Activated T-cell treated with anti-CD3 and anti-CD28 coated beads for 48 hours (primary cell): ENCODE measurements at regions not wholly inside any gene's neighbourhood (a gene's known extent, or its start where the extent isn't known, plus 50 kb on each side); places are given as distances from the start of the nearest gene placed in this dataset.
"Not testable (repeated sequence)": the region's sequence is repeated elsewhere in the genome, so short reads cannot be mapped to it uniquely, and the experiment has no call there.

Experiments used
- DNase-seq: peaks from one replicate; pipeline ENCODE4 v3.0.0-alpha.2; 2020; ENCODE audit warnings: low read depth

DNA sequence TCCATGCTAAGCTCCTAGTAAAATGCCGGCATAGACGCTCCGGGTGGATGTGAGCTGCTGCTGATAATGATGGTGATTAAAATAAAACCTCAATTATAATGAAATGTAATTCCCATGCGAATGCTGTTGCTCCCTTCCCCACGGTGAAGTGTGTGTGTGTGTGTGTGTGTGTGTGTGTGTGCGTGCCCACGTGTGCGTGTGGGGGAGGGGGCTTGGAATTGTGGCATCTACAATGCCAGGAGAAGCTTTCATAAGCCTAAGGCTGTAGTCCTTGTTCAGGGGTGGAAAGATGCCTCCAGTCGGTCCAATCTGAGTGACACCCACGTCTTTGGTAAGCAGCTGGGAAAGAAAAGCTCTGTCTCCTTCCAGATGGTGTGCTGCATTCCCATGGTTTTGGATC lies 137.9 kb downstream of the CDH26 start:
- DNase-seq, result no peak

DNA sequence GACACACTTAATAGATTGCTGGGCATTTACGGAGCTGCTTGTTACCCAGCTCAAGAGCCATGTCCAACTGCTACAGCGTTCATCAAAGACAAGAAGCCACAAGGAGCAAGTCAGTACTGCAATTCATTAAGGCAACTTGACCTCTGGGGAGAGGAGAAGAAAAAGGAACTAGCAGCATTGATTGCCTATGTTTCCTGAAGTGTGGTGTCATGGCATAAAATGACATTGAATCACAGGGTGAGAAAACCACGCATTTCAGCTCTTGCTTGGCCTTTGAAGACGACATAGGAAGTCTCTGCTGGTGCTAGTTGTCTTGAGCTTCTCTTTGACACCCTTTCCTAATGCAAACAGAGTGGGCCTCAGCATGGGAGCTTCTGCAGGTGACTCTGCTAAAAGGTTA lies 139.1 kb downstream of the CDH26 start:
- no peak for DNase-seq

GRCh38 chr20:60100780-60101179 lies 142.6 kb downstream of the CDH26 start:
- no peak for DNase-seq

DNA sequence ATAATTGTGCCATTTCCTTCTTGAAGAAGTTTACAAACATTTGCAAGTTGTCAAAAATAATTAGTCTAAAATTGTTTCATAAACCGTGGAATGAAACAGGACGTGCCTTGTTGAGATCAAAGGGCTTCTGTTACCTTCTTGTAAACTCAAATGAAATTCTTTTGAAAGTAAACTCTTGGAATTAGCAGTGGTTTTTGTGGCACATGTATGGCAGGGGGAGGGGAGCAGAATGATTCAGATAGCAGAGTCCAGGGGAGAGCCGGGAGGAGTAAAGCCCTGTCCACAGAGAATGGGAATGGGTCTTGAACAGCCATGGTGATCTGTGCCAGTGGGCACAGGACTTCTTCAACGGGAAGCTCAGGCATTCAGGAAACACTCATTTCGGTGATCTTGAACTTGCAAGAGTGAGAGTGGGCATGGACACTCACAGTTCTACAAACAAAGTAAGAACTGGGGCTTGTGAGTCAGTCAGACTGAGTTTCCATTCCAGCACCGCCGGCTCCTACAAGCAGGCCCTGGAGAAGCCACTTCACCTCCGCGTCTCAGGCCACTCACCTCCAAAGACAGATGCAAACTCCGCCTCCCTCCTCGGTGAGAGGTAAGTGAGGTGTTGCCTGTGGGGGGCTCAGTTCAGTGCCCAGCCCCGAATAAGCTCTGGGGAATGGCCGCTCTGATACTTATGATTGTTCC lies 143.1 kb downstream of the CDH26 start:
- DNase-seq, result no peak

GRCh38 chr20:60101891-60102281 lies 143.7 kb downstream of the CDH26 start:
- DNase-seq, result no peak

GRCh38 chr20:60102665-60103210 lies 144.5 kb downstream of the CDH26 start:
- DNase-seq, result no peak

GRCh38 chr20:60104993-60105803 lies 147.0 kb downstream of the CDH26 start:
- DNase-seq, result no peak

GRCh38 chr20:60106186-60106585 lies 148.0 kb downstream of the CDH26 start:
- DNase-seq, result not testable (repeated sequence)

GRCh38 chr20:60107621-60108390 lies 149.6 kb downstream of the CDH26 start:
- DNase-seq, result no peak

- no peak for DNase-seq
These were observed 150.2 kb downstream of the CDH26 start for GRCh38 chr20:60108397-60108796.

DNA sequence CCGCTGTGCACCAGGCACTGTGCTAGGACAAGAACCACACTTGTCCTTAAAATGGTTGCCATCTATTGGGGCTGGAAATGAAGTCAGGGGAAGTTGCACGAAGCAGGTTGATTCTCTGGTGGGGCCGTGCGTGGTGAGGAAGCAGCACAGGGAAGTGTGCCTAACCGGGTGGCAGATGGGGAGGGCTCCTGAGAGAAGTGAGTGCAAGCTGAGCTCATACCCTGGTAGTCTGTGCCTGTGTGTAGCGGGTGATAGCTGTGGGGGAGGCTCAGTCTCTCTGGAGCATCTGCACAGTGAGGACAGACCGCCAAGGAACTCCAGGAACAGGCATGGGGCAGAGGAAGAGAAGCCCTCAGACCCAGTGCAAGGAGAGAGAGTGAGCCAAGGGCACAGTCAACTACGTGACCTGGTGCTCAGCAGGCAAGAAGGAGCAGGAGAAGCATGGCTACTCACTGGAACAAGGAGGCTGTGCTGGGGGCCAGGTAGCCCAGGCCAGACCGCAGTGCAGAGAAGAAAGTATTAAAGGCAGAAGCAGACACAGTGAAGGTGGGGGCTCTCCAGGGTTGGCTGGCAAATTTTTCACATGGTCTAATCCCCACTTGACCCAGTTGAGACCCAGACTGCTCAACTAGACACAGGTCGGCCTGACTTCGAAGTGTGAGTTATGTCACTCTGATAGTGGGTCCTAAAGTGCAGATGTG lies 155.0 kb downstream of the CDH26 start:
- no peak for DNase-seq

DNA sequence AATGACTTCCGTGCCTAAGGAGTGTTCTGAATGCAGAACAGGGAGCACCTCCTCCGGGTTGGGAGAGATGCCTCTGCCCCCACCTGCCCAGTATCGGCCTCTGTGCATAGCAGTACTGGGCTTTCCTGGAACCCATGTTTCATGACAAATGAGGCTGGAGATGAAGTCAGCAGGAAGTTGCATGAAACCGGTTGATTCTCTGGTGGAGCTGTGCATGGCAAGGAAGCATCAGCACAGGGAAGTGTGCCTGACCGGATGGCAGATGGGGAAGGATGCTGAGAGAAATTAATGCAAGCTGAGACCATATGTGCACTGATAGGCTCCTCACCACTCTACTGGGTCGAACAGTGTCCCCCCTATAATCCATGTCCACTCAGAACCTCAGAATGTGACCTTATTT lies 155.5 kb downstream of the CDH26 start:
- DNase-seq, result no peak

- no peak for DNase-seq
These were observed 157.2 kb downstream of the CDH26 start for GRCh38 chr20:60115451-60115850.

GRCh38 chr20:60116128-60116909 lies 158.1 kb downstream of the CDH26 start:
- no peak for DNase-seq

GRCh38 chr20:60117065-60117464 lies 158.8 kb downstream of the CDH26 start:
- no peak for DNase-seq

GRCh38 chr20:60121903-60122302 lies 163.7 kb downstream of the CDH26 start:
- no peak for DNase-seq

DNA sequence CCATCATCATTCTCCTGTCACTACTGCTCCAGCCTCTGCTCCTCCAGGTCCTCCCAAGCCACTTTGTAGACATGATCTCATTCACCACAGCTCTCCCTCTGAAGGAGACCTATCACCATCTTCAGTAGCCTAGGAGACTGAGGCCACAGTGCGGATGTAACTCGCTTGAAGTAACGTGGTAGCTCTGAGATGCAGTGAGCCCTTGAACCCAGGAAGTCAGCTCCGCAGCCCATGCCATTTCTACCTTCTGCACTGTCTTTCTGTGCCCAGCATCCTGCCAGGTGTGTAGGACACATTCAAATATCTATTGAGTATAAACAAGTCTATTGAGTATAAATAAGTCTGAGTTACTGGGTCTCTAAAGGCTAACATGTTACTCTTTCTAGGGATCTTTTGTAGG lies 164.4 kb downstream of the CDH26 start:
- DNase-seq, result no peak

DNA sequence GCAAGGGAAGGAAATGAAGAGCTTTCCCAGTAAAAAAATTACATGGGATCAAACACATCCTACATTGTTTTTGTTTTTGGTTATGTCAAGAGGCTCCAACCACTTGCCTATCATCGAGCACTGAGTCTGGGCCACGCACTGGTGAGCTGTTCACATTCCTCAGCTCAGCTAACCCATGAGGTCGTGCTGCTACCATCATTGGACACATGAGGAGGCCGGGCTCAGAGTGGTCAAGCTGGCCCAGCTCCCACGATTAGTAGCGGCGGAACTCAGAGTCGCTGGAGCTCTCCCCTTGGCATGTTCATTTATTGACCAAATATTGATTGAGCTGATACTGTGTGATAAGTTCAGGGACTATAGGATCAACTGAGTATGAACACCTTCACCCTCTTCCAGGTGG lies 164.9 kb downstream of the CDH26 start:
- DNase-seq, result no peak

DNA sequence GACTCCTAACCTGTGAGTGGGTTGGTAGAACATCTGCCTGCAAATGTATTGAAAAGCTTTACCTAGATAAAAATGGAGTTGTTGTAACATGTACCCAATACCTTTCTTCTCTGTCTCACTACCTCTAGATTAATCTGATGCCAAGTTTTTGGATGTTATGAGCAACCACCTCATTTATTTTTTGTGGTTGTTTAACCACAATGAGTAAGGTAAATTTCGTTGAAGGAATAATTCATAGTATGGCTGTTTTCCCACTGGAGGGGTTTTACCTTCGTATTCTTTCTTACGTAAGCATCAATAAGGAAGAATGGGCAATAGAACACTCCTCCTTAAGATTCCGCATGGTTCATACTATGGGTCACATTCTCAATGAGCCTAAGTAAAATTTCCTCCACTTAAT lies 165.4 kb downstream of the CDH26 start:
- DNase-seq, result no peak

DNA sequence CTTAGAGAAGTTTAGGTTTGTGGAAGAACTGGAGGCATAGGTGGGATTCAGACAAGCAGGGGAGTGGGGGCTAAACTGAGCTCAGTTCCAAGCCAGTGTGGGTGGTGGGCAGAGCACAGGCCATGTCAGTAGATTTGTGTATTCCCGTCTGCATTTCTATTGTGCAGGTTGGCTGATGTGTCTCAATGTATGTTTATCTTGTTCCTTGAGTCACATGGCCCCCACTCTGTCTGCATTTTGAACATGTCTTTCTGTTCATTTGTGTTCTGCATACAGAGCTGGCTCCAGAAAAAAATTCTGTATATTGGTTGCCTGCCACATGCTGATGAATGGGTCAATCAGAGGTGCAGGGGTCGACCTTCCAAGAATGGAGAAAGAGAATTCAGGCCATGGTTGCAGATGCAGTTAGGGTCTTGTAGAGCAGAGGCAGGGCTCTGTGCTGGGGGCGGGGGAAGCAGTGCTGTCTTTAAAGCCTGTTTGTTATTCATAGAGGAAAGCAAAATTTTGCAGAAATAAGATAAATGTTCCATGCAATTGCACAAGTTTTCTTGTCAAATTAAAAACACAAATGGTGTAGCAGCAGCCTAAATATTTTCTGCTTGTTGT lies 166.7 kb downstream of the CDH26 start:
- DNase-seq, result no peak

DNA sequence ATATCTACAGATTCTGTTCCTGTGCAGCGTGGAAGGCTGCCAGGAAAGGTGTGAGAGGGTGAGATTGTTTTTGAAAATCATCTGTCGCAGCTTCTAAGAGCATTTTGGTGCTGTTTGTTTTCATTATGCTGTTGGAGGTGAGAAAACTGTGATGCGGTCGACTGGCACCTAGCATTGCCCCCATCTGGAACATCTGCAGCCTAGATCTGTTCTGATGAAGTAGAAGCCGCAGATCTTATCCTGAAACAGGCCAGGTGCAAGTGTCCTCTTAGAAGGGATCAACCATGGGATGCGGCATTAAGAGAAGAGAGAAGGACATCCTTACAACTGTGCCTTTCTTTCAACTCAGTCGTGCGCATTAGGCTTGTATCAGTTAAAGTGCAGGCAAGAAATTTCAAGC lies 167.3 kb downstream of the CDH26 start:
- DNase-seq, result no peak
